ENCODE measurements at regions not wholly inside any gene's neighbourhood (a gene's known extent, or its start where the extent isn't known, plus 50 kb on each side); places are given as distances from the start of the nearest gene placed in this dataset.
A peak's percentile ranks its signal among the peaks of the same experiment; 100 is the strongest.
"Not testable (repeated sequence)": the region's sequence is repeated elsewhere in the genome, so short reads cannot be mapped to it uniquely, and the experiment has no call there.

- no peak for DNase-seq (ENCODE audit: low read depth)
These were observed 376.0 kb upstream of the PDE3A start for GRCh38 chr12:19992311-19992710.

- no peak for DNase-seq (ENCODE audit: low read depth)
These were observed 373.4 kb upstream of the PDE3A start for GRCh38 chr12:19994968-19995367.

- no peak for DNase-seq (ENCODE audit: low read depth)
These were observed 370.5 kb upstream of the PDE3A start for GRCh38 chr12:19997656-19998400.

GRCh38 chr12:19998411-19998810, 369.9 kb upstream of the PDE3A start:
- no peak for DNase-seq (ENCODE audit: low read depth)

- no peak for DNase-seq (ENCODE audit: low read depth)
These were observed 369.2 kb upstream of the PDE3A start for GRCh38 chr12:19998961-19999804.

- DNase-seq (ENCODE audit: low read depth), result no peak
These were observed 368.6 kb upstream of the PDE3A start for GRCh38 chr12:19999805-20000138.

- DNase-seq (ENCODE audit: low read depth), result no peak
These were observed 368.0 kb upstream of the PDE3A start for GRCh38 chr12:20000229-20000849.

GRCh38 chr12:20003252-20003651, 365.1 kb upstream of the PDE3A start:
- DNase-seq (ENCODE audit: low read depth), result no peak

- no peak for DNase-seq (ENCODE audit: low read depth)
These were observed 363.4 kb upstream of the PDE3A start for GRCh38 chr12:20004952-20005351.

GRCh38 chr12:20006871-20007730, 361.2 kb upstream of the PDE3A start:
- DNase-seq (ENCODE audit: low read depth), result peak; percentile 32

GRCh38 chr12:20009965-20010364, 358.4 kb upstream of the PDE3A start:
- not testable (repeated sequence) for DNase-seq (ENCODE audit: low read depth)

GRCh38 chr12:20011200-20011599, 357.1 kb upstream of the PDE3A start:
- DNase-seq (ENCODE audit: low read depth), result no peak

- no peak for DNase-seq (ENCODE audit: low read depth)
These were observed 350.5 kb upstream of the PDE3A start for GRCh38 chr12:20017802-20018201.

GRCh38 chr12:20018406-20018805, 349.9 kb upstream of the PDE3A start:
- no peak for DNase-seq (ENCODE audit: low read depth)

GRCh38 chr12:20024194-20024593, 344.1 kb upstream of the PDE3A start:
- DNase-seq (ENCODE audit: low read depth), result peak; percentile 10

GRCh38 chr12:20028033-20028432, 340.3 kb upstream of the PDE3A start:
- no peak for DNase-seq (ENCODE audit: low read depth)

- no peak for DNase-seq (ENCODE audit: low read depth)
These were observed 337.5 kb upstream of the PDE3A start for GRCh38 chr12:20030826-20031225.

- DNase-seq (ENCODE audit: low read depth), result no peak
These were observed 328.8 kb upstream of the PDE3A start for GRCh38 chr12:20039562-20039961.

- no peak for DNase-seq (ENCODE audit: low read depth)
These were observed 328.2 kb upstream of the PDE3A start for GRCh38 chr12:20040184-20040583.

- no peak for DNase-seq (ENCODE audit: low read depth)
These were observed 327.5 kb upstream of the PDE3A start for GRCh38 chr12:20040831-20041230.

GRCh38 chr12:20044351-20044750, 324.0 kb upstream of the PDE3A start:
- DNase-seq (ENCODE audit: low read depth), result no peak

GRCh38 chr12:20044846-20045245, 323.5 kb upstream of the PDE3A start:
- peak; percentile 11 for DNase-seq (ENCODE audit: low read depth)

All from GM04503 (cell line).